GM19239 (cell line): ENCODE measurements at regions not wholly inside any gene's neighbourhood (a gene's known extent, or its start where the extent isn't known, plus 50 kb on each side); places are given as distances from the start of the nearest gene placed in this dataset.
"Not testable (repeated sequence)": the region's sequence is repeated elsewhere in the genome, so short reads cannot be mapped to it uniquely, and the experiment has no call there.

ENCODE experiments used
- DNase-seq: peaks from one replicate; pipeline ENCODE4 v3.0.0; 2011; ENCODE audit warnings: low spot score; ENCODE audit not compliant: insufficient read length
- FAIRE-seq: peaks from 2 replicates; lab custom pipeline; 2011; peaks lifted over from hg19 to GRCh38; lab: Jason Lieb, UNC

DNA sequence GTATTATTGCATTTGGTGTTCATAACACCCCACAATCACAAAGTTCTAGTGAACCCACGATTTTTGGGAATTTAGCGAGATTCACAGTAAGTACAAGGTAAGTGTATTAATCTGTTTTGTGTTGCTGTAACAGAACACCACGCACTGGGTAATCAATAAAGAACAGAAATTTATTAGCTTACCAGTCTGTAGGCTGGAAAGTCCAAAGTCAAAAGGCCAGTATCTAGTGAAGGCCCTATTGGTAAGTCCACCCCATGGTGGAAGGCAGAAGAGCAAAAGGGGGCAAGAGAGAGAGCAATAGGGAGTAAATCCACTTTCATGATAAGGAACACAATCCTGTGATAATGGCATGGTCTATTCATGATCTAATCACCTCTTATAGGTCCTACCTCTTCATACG lies 190.3 kb upstream of the KCNMB2 start:
- FAIRE-seq = no peak

DNA sequence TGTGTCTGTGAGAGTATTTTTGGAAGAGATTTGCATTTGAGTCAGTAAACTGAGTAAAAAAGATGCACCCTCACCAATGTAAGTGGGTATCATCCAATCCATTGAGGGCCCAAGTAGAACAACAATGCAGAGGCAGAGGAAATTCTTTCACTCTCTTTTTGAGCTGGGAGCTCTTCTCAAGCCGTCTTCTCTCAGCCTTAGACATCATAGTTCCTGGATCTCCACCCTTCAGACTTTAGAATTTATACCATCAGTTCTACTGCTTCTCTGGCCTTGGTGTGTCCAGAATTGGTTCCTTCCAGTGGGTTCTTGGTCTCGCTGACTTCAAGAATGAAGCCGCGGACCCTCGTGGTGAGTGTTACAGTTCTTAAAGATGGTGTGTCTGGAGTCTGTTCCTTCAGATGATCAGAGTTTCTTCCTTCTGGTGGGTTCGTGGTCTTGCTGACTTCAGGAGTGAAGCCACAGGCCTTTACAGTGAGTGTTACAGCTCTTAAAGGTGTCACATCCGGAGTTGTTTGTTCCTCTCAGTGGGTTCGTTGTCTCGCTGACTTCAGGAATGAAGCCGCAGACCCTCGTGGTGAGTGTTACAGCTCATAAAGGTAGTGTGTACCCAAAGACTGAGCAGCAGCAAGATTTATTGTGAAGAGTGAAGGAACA lies 187.5 kb upstream of the KCNMB2 start:
- FAIRE-seq, DNase-seq: not testable (repeated sequence)

More for the DNA sequence above, 190.3 kb upstream of the KCNMB2 start:
- DNase-seq = no peak

DNA sequence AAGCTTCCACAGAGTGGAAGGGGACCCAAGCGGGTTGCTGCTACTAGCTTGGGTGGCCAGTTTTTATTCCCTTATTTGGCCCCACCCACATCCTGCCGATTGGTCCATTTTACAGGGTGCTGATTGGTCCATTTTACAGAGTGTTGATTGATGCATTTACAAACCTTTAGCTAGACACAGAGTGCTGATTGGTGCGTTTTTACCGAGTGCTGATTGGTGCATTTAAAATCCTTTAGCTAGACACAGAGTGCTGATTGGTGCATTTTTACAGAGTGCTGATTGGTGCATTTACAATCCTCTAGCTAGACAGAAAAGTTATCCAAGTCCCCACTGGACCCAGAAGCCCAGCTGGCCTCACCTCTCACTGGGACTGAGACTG lies 187.0 kb upstream of the KCNMB2 start:
- not testable (repeated sequence) for DNase-seq, FAIRE-seq

DNA sequence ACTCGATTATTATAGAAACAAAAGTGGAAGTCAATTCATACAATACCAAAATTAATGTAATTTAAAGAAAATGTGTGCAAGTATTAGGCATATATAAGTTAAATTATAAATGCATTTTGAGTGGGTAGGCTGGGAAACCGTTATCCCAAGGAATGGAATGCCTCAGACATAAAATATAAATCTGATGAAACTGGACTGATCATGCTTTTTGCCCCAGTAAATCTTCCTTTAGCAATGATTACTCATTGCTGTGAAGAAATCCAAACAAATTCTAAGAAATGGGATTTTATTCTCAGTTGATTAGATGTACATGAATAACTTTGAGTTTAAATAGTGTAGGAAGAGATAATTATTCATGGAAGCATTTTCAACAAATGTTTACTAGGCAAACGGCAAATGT lies 185.5 kb upstream of the KCNMB2 start:
- no peak for FAIRE-seq

DNA sequence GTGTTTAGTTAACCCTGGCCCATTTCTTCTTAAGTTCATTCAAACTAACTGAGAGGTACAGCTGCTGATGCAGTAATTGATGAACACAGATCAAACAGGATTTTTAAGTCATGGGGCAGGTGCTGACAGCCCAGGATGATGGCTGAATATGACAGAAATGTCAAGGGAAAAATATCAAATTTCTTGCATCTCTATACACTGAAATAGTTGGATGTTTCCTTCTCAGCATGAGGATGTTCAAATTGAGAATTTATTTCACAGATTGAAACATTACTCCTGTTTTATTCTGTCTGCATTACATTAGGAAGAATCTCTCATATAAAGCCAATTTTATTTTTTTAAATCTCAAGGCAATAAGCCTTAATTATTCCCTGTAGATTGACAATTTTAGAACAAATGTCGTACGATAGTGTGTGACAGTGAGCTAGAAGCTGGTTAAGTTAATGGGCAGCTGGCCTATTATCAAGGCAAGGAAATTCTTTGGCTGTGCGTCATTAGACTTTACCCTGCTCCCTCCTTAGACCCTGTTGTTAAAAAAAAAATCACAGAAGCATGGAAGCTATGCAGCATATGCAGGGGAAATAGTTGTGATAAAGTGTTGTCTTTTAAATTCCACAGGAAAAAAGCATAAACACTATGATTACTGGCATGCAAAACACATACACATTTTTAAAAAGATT lies 183.8 kb upstream of the KCNMB2 start:
- DNase-seq (no peak), FAIRE-seq (no peak)

More for the DNA sequence above, 185.5 kb upstream of the KCNMB2 start:
- DNase-seq = no peak

DNA sequence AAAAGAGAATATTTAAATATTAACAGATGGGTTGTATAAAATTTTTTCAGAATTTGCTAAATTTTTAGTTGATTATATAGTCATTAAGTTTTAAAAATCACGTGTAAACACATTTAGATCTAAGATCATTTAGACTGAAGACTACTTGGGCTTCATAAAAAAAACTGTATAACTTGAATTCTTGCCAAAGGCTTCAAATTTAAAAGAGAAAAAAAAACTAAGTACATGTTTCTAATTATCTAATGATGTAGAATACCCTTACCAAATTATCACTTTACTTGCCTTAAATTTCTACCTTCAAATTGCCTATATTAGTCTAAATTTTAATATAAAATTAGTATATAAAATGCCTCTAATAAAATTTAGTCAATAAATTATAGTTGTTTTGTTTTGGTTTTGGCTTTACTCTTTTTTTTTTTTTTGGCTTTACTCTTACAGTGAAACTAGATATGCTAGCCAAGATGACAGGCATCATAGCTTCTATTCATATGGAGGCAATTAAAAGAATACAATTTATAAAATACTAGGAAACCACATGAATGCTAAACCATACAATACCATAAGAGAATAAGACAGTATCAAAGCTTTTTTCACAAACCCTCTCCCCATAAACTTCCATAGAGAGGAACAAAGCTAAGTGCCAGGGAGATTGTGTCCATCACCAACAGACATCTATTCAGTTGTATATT lies 183.1 kb upstream of the KCNMB2 start:
- no peak for DNase-seq
- FAIRE-seq = no peak

DNA sequence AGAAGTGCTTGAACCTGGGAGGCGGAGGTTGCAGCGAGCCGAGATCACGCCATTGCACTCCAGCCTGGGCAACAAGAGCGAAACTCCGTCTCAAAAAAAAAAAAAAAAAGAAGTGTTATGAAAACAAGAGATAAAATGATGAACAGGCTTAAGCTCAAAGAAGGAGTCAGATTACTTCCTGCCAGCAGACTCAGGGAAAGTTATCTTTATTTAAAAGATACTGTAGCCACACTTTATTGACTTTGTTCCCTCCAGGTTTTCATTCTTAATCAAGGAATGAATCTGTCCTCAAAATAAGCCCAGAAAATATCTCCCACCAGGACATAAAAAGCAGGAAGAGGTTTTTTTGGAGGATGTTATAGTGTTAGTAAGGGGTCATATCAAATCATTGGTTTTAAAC lies 176.5 kb upstream of the KCNMB2 start:
- FAIRE-seq = no peak
- DNase-seq = no peak

DNA sequence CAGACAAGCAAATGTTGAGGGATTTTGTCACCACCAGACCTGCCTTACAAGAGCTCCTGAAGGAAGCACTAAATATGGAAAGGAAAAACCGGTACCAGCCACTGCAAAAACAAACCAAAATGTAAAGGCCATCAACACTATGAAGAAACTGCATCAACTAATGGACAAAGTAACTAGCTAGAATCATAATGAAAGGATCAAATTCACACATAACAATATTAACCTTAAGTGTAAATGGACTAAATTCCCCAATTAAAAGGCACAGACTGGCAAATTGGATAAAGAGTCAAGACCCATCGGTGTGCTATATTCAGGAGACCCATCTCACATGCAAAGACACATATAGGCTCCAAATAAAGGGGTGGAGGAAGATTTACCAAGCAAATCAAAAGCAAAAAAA lies 173.2 kb upstream of the KCNMB2 start:
- FAIRE-seq = not testable (repeated sequence)

DNA sequence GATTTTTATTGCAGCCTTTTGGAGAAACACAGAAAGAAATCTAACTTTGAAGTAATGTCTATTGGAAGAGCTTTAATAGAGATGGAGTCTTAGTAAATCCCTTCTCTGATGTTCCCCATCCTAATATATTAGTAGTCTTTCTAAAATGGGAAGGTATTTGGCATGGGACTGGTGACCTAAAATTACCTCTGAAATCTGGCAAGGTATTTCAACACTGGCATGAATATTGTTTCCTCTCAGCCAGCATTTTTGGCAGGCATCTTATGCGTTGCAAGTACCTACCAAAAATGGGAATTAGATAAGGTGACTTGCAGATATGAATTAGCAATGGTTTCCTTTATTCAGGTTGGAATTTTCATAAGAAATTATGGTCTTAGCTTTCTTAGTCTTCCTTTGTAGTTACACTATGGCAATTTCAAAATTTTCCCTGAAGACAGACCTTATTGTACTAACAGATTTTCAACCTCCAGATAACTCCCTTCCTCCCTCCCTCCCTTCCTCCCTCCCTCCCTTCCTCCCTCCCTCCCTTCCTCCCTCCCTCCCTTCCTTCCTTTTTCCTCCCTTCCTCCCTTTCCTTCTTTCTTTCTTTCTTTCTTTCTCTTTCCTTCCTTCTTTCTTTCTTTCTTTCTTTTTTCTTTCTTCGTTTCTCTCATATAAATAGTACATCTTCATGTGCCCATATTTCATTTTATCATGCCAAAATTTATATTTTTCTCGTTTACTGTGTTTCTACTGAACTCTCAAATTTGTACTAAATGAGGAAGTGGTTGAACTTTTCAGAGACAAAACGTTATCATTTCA lies 168.2 kb upstream of the KCNMB2 start:
- no peak for FAIRE-seq
- no peak for DNase-seq

More for the DNA sequence above, 173.2 kb upstream of the KCNMB2 start:
- DNase-seq = not testable (repeated sequence)

DNA sequence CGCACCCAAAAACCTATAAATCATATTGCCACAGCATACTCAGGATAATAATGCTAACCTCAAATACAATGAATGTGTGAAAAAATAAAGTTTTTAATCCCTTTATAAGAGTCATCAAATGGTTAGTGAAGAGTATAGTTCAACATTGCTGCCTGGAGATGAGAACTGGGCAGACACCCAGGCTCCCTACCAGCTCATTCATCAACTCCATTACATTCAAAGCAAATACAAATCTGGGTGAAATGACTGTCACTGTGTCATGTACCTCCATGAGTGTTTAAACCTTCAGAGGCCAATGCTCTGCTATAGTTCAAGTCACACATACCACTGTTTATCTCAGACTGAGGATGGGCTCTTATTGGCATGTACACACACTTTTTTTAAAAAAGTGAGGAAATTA lies 167.2 kb upstream of the KCNMB2 start:
- no peak for DNase-seq
- FAIRE-seq = no peak

DNA sequence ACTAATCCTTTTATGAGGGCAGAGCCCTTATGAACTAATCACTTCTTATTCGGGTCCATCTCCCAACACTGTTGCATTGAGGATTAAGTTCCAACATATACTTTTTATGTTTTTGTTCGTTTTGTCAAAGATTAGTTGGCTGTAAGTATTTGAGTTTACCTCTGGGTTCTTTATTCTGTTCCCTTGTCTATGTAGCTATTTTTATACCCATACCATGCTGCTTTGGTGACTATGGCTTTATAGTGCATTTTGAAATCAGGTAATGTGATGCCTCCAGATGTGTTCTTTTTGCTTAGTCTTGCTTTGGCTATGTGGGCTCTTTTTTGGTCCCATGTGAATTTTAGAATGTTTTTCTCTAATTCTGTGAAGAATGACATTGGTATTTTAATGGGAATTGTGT lies 166.4 kb upstream of the KCNMB2 start:
- FAIRE-seq (no peak), DNase-seq (no peak)

DNA sequence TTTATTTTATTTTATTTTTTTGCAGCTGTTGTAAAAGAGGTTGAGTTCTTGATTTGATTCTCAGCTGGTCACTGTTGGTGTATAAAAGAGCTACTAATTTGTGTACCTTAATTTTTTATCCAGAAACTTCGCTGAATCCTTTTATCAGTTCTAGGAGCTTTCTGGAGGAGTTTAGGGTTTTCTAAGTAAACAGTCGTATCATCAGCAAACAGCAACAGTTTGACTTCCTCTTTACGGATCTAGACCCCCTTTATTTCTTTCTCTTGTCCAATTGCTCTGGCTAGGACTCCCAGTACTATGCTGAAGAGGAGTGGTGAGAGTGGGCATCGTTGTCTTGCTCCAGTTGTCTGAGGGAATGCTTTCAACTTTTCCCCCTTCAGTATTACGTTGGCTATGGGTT lies 165.8 kb upstream of the KCNMB2 start:
- DNase-seq (no peak), FAIRE-seq (no peak)

DNA sequence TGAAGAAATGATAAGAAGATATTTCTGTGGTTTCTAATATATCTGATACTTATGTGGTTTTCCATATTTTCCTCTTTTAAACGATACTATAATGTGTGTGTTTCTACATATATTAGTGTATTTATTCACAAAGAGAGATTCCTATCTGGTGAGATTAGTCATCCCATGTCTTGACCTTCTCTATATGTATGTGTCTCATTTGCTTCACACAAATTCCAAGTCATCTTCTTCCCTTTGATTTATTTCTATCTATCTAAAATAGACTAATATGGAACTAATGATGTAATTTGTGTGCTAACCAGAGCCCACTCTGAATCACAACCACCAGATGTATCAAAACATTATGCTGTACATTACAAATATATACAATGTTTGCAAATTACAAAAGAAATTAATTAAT lies 154.7 kb upstream of the KCNMB2 start:
- no peak for DNase-seq
- FAIRE-seq = no peak

DNA sequence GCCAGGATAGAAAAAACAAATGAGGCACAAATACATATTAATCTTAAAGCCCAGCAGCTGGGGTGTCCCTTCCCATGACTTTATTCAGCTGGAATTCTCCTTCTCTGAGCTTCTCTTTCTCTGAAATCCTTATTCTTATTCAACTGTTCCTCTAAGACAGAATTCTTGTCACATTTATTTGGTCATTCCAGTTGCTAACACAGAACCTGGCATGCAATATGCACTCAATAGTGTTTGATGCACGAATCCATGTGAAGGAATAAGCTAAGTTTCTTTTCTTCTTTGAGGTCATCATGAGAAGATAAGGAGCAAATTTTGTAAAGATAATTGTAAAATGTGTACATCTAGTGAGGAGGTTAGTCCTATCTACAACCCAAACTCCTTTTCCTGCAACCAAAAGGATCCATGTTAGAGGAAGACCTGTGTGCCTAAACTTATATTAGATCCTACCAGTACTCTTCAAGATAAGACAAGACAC lies 154.2 kb upstream of the KCNMB2 start:
- DNase-seq = no peak
- FAIRE-seq = no peak

DNA sequence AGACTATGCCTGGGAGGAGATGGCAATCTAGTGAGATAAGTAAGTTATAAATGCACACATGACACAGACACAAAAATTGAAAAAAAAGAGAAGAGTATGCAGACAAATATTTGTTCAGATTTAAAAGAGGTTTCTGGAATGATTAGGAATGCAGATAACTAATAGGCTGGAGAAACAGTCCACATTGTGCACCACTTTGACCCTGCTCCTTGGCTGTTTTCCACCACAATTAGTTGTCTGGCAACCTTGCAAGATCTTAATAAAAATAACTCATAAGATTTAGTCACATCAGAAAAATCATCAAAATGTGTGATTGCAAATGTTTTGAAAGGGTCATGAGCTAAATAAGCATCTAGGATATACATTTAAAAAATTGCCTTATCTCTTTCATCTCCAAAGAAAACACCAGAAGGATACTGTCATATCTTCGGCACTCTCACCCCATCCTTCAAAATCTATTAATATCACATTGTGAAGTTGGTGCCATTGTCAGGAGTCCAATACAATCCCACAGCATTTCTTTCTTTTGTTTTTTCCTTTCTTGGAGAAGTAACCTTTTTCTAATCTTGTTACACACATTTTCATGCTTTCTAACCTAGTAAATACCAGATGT lies 153.7 kb upstream of the KCNMB2 start:
- FAIRE-seq = no peak
- no peak for DNase-seq

DNA sequence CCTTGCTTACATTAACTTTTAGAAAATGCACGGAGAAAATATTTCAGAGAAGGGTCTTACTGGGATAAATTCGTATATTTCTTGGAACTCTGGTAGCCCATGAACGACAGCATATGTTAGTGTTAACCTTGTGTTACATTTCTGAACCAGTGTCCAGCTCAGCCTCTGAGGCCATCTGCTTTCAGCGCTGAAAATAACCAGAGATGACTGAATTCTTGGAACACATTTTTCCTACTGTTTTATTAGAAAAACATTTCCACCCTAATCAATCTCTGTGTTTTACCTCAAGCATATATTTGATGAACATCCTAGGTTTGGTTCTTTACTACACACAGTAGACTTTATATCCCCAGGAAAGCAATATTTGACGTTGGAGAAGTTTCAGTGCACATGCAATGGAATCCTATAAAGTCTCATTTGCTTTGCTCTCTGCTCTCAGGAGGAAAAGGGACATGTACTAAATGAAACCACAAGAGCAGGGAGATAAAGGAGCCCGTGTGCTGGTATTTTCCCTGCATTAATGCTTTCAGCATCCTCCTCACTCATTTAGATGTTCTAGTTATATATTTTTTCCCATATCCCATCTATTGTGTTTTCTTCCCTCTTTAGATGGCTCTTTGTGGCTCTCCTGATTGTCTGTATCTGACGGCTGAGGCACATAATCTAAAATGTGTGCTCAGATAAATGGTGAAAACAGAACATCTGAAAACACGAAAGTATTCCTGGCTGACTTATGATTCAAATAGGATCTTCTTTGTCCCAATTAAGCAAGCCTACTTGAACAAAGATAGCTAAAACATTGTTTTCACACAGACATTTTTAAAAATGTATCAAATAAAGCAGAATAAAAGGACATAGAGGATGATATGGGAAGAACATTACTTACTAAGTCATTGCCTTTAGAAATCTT lies 151.7 kb upstream of the KCNMB2 start:
- FAIRE-seq = no peak
- DNase-seq = no peak

DNA sequence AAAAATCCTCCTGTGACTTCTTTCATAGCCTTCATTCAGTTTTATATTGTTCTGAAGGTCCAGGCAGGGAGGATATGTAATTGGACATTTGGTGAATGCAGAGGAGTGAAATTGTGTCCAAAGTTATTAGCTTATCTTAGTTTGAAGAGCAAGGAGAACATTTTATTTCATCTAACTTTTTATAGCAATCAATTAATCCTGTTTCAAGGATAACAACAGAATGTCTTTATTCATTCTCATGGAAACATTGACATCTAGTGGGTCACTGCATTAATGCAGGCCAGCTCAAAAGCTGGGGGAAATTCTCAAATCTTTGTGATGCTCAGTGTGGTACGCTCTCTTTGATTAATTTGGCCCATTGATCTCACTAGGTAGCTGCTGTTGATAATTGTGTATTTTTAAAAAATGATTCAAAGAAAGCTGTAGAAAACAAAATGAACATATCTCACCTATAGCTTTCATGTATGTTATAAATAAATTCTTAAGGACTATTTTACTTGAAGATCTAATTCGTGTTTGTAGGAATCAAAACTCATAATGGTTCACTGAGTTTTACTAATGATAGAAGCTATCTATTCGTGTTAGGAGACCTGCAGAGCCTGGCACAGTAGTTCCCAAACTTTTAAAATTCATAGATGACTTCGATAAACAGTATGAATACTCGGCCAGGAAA lies 150.8 kb upstream of the KCNMB2 start:
- FAIRE-seq (no peak), DNase-seq (no peak)

DNA sequence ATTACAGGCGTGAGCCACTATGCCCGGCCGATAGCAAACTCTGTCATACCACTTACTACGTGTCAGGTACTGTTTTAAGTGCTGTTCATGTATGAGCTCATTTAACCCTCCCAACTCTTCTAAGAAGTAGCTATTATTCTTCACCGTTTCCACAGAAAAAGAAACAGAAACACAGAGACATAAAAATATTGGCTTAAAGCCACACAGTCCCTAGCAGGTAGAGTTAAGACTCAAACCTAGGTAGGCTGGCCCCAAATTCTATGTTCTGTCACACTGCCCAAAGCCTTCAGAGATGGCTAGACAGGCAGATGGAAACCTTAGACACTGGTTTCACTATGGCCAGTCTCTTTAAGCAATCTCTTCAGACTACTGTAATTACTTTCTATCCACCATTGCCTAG lies 149.8 kb upstream of the KCNMB2 start:
- no peak for DNase-seq
- FAIRE-seq = no peak

DNA sequence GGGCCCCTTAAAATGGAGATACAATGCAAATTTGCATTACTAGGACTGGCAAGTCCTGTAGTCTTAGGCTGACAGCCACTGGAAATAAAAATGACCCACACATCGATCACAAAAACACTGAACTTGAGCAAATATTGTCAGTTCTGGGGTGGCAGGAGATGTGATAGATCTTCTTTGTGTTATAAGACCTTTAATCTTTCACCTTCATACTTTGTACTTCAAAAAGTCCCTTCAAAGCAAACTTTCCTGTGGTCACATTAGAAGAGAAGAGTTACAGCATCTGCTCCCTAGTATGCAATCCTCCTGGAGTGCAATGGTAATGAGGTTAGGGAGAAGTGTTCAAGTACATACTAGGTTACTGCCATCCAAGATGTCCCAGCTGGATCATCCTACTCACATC lies 149.4 kb upstream of the KCNMB2 start:
- FAIRE-seq (no peak), DNase-seq (no peak)
